GM18502 (cell line): ENCODE measurements at regions not wholly inside any gene's neighbourhood (a gene's known extent, or its start where the extent isn't known, plus 50 kb on each side); places are given as distances from the start of the nearest gene placed in this dataset.

Source experiments
- ATAC-seq: cut with Tn5 transposase; IDR thresholded peaks from one replicate; pipeline ENCODE4 v1.9.1; 2021; ENCODE audit warnings: mild to moderate bottlenecking; ENCODE audit not compliant: unreplicated experiment, poor library complexity

DNA sequence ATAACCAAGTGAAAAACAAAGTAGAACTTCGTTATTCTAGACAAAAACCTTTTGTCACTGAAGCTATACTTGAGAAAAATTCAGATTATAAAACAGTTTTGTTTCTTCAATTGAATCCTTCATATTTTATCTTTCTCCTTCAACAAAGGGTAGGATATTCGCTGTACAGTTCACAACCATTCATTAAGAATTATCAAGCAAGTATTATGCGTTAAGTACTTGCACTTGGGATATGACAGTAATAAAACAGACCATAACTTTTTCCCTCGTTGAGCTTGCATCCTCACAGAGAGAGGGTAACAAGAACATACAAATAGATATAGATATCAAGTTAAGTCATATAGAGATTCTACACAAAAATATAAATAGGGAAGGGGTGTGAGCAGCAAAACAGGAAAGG is 61.2 kb upstream of the MEOX2 start:
- no peak for ATAC-seq

DNA sequence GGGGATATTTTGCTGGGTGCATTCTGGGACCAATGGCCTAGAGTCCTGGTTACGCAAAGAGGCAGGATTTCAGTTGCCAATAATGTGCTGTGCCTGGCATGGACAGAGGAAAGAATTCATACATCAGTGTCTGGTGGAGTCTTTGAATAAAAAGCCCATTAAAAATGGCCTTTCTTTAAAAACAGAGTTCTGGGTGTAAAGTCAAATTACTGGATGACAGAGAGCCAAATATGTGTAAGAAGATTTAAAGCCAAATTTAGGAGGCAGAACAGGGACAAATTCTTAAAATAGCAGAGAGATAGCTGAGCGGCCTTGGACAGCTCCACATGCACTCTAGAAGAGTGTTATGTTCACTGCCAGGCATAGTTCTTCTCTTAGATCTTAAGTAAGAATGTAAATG is 60.8 kb upstream of the MEOX2 start:
- no peak for ATAC-seq

DNA sequence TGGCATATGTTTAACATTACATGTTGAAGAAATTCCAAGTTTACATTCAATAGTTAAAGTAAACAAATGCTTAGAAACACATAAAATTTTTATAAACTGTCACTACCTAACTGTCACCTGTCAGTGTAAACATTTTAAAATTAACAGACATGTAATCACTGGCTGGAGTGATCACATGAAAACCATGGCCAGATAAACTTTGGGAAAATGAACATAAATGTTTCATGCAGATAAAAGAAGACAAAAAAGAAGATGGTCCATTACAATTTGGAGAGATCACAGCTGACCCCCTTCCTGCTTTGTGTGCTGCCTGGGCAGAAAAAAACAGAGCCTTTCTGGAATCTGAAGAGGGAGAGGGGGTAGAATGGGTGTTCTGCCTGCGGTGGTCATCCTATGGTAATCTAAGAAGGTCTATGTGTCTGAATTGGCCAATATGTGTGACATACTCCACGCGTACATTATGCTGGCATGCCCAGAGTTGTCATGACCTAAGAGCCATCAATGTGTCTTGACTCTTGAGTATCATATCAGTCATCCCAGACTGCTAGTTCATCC is 57.5 kb upstream of the MEOX2 start:
- no peak for ATAC-seq

DNA sequence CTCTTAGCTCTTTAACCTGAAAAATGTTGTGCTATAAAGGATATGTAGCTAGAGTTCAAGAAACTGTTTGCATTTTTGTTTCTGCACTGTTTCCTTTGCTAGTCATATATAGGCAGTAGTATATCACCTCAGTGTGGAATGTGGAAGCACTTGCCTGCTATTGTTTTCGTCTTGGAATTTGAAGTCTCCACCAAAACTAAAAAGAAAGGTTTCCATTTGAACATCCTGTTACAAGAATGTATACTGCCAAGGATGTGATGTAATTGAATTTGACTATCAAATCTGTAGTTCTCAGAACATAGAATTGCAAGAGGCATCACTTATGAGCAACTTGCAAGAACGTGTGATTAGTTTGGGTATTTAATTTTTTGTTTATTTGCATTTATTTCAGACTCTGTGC is 51.1 kb upstream of the MEOX2 start:
- ATAC-seq = no peak
